GM21825 (cell line): ENCODE measurements at regions not wholly inside any gene's neighbourhood (a gene's known extent, or its start where the extent isn't known, plus 50 kb on each side); places are given as distances from the start of the nearest gene placed in this dataset.

Experiments
- ATAC-seq: cut with Tn5 transposase; IDR thresholded peaks from one replicate; pipeline ENCODE4 v1.9.1; 2021; ENCODE audit warnings: mild to moderate bottlenecking, moderate library complexity; ENCODE audit not compliant: unreplicated experiment

- ATAC-seq, result no peak
Measured at GRCh38 chrX:39946822-39947221, 150.9 kb downstream of the BCOR start.

- ATAC-seq, result no peak
Measured at GRCh38 chrX:39948582-39948981, 149.2 kb downstream of the BCOR start.

- no peak for ATAC-seq
Measured at GRCh38 chrX:39950018-39950688, 147.6 kb downstream of the BCOR start.

GRCh38 chrX:39952989-39953388 is 144.8 kb downstream of the BCOR start:
- no peak for ATAC-seq

GRCh38 chrX:39953879-39954278 is 143.9 kb downstream of the BCOR start:
- ATAC-seq, result no peak

GRCh38 chrX:39954851-39955250 is 142.9 kb downstream of the BCOR start:
- no peak for ATAC-seq

GRCh38 chrX:39955625-39956024 is 142.1 kb downstream of the BCOR start:
- no peak for ATAC-seq

- no peak for ATAC-seq
Measured at GRCh38 chrX:39956803-39957394, 140.9 kb downstream of the BCOR start.

- ATAC-seq, result no peak
Measured at GRCh38 chrX:39957816-39958566, 139.8 kb downstream of the BCOR start.

- ATAC-seq, result no peak
Measured at GRCh38 chrX:39958850-39959249, 138.9 kb downstream of the BCOR start.

GRCh38 chrX:39960219-39960618 is 137.5 kb downstream of the BCOR start:
- no peak for ATAC-seq

- no peak for ATAC-seq
Measured at GRCh38 chrX:39961441-39961840, 136.3 kb downstream of the BCOR start.

- no peak for ATAC-seq
Measured at GRCh38 chrX:39965051-39965573, 132.6 kb downstream of the BCOR start.

GRCh38 chrX:39966176-39966575 is 131.6 kb downstream of the BCOR start:
- ATAC-seq, result no peak

- ATAC-seq, result no peak
Measured at GRCh38 chrX:39967348-39967747, 130.4 kb downstream of the BCOR start.

GRCh38 chrX:39969099-39969818 is 128.5 kb downstream of the BCOR start:
- no peak for ATAC-seq

GRCh38 chrX:39969819-39970504 is 127.8 kb downstream of the BCOR start:
- ATAC-seq, result no peak

GRCh38 chrX:39971760-39972159 is 126.0 kb downstream of the BCOR start:
- no peak for ATAC-seq

- ATAC-seq, result no peak
Measured at GRCh38 chrX:39972340-39972739, 125.4 kb downstream of the BCOR start.

GRCh38 chrX:39973810-39974209 is 123.9 kb downstream of the BCOR start:
- no peak for ATAC-seq

- no peak for ATAC-seq
Measured at GRCh38 chrX:39974270-39974669, 123.5 kb downstream of the BCOR start.
